ENCODE measurements at regions not wholly inside any gene's neighbourhood (a gene's known extent, or its start where the extent isn't known, plus 50 kb on each side); places are given as distances from the start of the nearest gene placed in this dataset.

DNA sequence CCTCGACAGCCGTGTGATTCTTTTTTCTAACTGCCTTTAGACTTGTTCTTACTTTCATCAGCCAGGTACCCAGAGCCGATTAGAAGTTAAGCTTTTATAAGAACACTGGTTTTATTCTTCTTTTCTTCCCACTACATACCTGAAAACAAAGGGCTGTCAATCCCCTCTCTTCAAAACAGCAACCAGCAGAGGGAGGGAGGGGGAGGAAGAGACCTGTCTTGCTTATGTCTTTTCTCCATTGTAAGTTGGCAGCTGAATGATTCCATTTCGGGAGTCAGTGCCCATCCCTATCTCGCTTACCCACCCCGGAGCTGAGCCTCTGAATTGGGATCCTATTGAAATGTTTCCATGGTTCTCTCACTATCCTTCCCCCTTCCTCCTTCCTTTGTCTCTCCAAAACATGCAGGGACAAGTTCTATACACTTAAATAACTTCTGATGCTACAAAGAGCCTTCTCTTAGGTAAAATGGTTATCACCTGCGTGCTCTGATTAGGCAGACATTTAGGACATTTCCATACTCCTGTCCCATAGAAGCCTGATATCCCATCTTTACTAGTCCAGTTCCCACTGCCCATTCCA lies 83.9 kb upstream of the WWC1 start:
- DNase-seq (ENCODE audit: low spot score): no peak

DNA sequence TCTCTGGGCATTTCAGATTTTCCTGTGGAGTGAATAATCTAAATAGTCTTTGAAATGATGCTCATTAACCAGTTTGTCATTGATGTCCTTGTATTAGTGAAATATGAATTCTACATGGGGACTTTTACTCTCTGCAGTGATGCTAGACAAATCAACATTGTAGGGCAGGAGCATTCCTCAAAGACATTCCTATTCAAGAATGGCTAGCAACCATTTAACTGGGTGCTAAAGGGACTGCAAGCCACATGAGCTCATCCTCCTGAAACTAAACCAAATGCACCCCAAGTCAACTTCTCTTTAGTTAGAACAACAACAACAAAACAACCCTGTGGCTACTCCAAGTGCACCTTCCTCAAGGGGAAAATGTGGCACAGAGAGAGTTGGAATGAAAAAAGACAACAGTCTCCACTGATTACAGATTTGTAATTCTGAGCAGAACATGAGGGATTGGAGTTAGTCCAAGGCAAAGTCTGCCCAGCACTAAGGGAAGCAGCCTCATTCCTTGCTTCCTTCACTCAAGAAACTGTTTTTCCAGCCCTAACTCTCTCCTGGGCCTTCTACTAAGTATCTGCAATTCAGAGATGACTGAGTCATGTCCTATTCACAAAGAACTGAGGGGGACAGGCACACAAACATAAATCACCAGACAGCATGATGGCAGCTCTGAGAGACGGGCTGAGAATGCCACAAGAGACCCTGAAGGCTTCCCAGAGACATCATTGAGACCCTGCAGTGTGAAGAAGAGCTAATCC lies 82.0 kb upstream of the WWC1 start:
- DNase-seq (ENCODE audit: low spot score): no peak

DNA sequence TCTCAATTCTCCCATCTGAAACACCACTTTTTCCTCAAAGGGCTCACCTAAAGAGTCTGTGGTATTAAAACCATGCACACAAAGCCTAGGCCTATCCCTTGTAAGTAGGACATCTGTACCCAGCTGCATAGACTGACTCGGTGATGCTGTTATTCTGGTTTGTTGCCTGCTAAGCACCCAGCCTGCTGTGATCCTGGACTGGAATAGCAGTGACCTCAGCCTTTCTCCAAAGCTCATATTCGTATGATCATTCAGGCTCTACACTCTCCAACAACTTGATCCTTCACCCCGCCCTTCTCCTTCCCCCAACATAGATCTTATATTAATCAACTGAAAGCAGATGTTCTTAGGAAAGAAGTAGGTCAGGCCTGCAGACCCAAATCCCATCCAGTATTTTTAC lies 81.4 kb upstream of the WWC1 start:
- no peak for DNase-seq (ENCODE audit: low spot score)

DNA sequence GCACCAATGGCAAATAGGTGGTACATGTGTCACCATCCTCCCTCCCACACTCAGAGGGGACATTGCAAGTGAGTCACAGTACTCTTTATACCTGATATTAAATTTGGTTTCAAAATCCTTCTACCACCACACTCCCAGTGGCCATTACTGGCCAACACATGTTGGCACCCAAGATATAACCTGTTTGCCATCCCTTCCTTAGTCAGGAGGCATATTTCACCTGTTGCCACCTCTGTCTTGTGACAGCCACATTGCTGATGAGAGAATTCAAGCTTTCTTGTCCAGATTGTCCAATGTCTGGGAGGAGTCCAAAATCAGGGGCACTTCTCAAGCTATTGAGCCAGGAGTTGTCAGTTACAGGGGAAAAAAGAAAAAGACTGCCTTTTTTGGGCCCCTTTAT lies 80.2 kb upstream of the WWC1 start:
- DNase-seq (ENCODE audit: low spot score): no peak

DNA sequence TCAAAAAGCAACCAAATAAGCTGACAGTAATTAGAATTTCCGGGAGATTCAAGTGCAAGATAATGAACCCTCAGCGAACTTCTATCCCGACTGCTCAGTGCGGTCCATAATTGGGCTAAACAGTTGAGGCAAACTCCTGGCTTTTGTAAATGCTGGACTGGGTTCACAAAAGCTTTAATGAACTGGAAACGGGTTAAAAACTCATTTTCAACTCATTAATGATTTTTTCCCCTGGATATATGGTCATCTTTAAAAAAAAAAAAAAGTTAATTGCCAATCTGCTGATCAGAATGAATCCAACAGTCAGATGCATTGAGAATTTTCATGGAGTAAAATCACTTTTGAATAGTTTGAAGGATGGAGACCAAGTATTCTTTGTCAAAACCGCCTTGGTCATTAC lies 79.5 kb upstream of the WWC1 start:
- DNase-seq (ENCODE audit: low spot score): no peak

DNA sequence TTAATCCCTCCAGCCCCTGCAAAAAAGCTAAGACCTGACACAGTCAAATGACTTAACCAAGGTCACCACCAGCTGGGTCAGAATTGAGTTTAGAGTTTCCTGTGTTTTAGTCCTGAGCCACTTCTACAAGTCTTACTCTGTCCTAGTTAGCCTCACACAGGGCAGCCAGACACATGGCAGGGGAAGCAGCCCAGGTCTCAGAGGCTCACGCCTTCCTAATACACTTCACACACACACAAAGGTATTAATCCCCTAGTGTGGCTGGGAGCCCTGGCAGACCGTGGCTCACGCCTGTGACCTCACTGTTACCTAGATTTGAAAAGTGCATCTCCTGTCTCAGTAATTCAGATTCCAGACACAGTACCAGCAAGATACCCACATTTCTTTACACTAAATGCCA lies 77.4 kb upstream of the WWC1 start:
- no peak for DNase-seq (ENCODE audit: low spot score)

DNA sequence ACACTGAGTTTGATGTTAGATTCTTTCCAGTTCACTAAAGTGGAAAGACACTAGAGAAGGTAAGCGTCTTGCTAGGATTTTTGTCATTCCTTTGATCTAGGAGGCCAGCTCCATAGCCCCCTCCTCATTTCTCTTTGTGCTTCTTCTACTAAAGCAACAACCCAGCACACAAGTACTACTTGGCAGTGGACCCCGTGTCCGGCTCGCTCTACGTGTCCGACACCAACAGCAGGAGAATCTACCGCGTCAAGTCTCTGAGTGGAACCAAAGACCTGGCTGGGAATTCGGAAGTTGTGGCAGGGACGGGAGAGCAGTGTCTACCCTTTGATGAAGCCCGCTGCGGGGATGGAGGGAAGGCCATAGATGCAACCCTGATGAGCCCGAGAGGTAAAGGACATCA lies 76.6 kb upstream of the WWC1 start:
- no peak for DNase-seq (ENCODE audit: low spot score)

GRCh38 chr5:168215646-168216045 lies 75.8 kb upstream of the WWC1 start:
- no peak for DNase-seq (ENCODE audit: low spot score)

DNA sequence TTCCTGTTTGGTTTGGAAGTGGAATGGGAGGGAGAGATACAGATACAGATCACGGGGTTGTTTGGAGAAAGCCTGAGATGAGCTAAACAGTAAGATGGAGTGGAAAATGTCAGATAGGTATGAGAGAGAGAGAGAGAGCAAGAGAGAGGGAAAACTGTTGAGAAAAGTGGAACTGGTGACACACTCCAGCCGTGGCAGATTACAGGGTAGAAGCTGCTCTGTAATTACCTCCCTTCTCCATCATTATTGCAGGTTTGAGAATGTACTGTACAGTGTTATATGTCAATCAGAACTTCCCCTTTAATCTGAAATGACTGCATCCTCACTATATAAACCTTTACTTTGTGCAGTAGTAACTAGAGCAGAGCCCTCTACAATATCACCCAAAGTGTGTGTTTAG lies 74.5 kb upstream of the WWC1 start:
- DNase-seq (ENCODE audit: low spot score): no peak

- DNase-seq (ENCODE audit: low spot score): no peak
Observed at GRCh38 chr5:168217497-168217896, 73.9 kb upstream of the WWC1 start.

DNA sequence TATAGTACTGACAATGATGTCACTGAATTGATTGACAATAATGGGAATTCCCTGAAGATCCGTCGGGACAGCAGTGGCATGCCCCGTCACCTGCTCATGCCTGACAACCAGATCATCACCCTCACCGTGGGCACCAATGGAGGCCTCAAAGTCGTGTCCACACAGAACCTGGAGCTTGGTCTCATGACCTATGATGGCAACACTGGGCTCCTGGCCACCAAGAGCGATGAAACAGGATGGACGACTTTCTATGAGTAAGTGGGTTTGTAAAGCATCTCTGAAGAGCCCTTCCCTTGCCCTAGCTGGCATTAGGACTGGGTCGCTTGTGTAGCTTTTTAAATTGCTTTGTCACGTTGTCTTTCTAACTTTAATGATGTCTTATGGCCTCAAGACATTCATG lies 72.7 kb upstream of the WWC1 start:
- DNase-seq (ENCODE audit: low spot score): no peak

DNA sequence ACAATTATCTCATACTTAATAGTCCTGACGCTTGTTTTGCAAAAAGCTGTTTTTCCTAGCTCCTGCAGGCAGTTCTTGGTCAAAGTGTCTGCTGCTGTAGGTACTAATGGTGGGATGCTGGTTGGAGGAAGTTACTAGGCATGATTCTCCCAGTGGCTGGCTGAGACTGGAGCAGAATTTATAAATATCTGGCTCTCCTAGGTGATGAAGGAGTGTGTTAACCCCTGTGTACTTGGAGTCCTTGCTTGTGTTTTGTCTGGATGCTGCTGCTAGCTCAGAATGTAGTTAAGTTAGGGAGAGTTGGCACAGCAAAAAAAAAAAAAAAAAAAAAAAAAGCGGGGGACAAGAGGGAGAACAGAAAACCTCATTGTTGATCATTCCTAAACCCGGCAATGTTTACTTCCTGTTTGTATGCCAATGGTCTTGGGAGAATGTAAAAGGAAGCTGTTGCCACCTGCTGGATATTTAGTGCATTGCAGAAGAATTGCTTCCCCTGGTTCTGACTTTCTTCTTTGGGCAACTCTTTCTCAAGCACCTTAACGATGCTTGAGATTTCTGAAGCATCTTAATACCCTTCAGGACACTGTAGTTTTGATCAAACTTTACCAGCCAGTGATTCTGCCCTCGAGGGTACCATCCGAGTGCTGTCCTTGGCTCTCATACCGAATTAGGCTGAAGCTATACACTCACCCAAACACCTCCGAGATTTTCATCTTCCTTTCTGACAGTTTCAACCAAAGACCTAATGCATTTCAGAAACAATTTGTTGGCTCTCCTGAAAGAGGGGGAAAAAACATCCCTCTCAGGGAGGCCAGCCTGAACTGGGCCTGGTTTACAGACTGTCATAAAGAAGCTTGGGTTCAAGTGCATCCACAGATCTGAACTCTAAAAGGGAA lies 71.7 kb upstream of the WWC1 start:
- DNase-seq (ENCODE audit: low spot score): peak; percentile 81

DNA sequence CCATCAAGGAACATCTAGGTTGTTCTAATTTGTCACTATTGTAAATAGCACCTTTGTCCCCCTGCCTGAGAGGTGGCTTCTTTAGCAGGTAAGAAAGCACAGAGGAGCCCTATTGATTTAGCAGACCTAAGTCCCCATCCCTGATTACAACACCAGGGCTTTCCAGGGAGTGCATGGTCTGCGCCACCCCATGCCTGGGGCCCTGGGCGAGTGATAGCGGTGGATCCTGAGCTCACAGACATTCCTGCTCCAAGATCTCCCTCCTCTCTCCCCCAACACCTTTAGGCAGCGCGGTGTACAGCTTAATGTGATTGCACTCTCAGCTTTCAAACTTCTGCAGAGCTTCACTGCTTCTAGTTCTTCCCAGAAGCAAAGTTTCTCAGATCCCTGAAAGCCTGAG lies 67.4 kb upstream of the WWC1 start:
- no peak for DNase-seq (ENCODE audit: low spot score)

GRCh38 chr5:168226012-168226411 lies 65.4 kb upstream of the WWC1 start:
- no peak for DNase-seq (ENCODE audit: low spot score)

DNA sequence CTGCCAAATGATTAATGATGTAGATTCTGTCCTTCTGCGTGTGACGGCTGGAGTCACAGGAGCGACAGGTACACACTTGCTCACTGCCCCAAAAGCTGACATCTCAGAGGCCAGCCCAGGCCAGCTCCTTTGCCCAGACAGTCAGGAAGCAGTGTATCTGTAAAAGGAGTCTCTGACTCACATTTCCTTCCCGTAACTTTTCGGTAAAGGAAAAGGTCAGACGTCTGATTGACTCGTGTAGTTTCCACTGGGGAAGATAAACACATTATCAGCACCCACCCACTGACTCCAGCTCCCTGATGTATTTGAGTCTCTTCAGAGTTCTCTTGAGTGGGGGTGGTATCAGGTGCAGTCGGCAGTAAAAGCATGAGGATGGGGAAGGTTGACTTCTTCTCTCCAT lies 64.4 kb upstream of the WWC1 start:
- no peak for DNase-seq (ENCODE audit: low spot score)

DNA sequence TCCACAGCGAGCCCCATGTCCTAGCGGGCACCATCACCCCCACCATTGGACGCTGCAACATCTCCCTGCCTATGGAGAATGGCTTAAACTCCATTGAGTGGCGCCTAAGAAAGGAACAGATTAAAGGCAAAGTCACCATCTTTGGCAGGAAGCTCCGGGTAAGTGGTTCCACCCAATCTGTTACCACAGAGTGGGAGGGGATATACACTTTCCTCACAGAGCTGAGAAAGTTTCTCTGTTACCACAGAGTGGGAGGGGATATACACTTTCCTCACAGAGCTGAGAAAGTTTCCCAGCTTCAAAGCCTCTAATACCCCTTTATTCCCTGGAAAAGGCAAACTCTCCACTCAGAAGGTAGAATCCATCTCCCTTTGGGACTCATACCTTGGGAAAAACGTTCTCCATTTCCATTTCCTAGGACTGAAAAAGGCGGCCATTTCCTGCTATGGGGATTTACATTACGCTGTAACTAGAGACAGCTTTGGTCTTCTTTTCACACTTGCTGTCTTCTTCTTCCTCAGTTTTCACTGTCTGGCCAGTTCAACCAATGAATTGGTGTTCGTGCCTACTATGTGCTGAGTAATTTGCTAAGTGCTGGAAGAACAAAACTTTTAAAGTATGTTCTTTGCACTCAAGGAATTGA lies 63.4 kb upstream of the WWC1 start:
- no peak for DNase-seq (ENCODE audit: low spot score)

DNA sequence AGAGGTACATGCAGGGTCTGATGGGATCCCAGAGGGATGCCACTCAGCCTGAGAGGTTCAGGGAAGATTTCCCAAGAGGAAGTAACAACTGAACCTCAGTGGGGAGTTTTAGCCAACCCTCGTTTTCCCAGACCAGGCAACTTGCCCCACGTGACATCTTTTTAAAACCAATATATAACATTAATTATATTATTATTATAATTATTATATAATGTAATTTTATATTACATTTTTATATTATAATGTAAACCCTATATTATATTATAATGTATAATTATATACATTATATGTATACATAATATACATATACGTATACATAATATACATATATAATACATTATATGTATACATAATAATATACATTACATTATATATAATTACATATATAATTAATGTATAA lies 62.8 kb upstream of the WWC1 start:
- no peak for DNase-seq (ENCODE audit: low spot score)

DNA sequence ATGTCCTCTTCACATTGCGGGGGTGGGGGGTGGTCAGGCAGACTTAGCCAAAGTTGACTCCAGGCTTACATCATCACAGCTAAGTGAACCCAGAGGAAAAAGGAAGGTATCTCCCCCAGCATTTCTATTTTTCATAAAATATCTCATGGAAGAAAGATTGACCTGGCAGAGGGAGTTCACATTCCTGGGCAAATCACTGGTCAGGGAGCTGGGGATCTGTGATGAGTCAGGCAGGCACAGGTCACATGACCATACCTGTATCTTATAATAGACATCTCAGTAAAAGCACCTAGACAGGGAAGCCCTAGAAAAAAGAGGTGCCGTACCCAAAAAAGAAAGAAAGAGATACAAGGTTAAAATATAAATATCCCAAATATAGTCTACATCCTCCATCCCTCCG lies 57.3 kb upstream of the WWC1 start:
- DNase-seq (ENCODE audit: low spot score): no peak

DNA sequence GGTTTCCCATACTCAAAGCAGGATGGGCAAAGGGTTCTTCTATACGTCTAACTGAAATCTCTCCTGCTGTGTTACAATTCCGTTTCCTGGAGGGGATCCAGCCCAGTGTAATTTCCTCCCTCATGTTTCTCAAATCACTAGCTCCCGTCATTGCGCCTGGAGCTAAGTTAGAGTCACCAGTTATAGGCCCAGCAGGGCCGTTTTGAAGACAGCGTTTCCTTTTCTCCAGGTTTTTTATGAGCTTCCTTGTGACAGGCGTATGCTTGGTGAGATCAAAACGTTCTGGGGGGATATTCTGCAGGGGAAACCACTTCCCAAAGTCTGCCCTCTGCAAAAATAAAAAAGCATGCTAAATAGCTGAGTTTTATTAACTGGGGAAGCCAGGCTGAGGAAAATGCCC lies 53.0 kb upstream of the WWC1 start:
- no peak for DNase-seq (ENCODE audit: low spot score)

DNA sequence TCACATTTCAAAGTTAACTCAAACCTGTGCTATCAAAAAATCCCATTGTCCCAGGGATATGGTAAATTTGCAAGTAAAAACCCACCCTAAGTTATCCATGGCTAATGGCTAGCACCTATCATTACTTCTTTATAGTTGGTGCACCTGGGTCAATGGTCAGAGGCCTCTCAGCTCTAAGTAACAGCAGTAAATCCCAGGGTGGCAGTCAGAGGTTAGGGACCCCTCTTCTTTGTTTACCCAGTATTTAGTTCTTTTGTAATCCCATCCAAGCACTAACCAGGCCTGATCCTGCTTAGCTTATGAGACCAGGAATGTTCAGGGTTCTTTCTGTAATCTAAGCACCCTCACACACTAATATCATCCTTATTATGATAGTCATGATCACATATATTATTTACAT lies 52.1 kb upstream of the WWC1 start:
- DNase-seq (ENCODE audit: low spot score): no peak
